H9 (cell line): ENCODE measurements at regions not wholly inside any gene's neighbourhood (a gene's known extent, or its start where the extent isn't known, plus 50 kb on each side); places are given as distances from the start of the nearest gene placed in this dataset.

ENCODE experiments used
- DNase-seq: peaks from one replicate; pipeline ENCODE4 v3.0.0-alpha.2; 2017
- H2AFZ ChIP-seq: one replicate; pipeline ENCODE4 v1.6.1; 2013; ENCODE audit warnings: mild to moderate bottlenecking, low read length, control low read depth, moderate library complexity
- H2AK5ac ChIP-seq: 2 replicates; pipeline ENCODE4 v1.6.1; 2013; ENCODE audit warnings: low read length, control low read depth, mixed read lengths; ENCODE audit not compliant: insufficient read length
- H2BK120ac ChIP-seq: one replicate; pipeline ENCODE4 v1.6.1; 2013; ENCODE audit warnings: low read depth, mild to moderate bottlenecking, low read length, control low read depth, inconsistent platforms; ENCODE audit not compliant: poor library complexity, severe bottlenecking
- H2BK12ac ChIP-seq: 2 replicates; pipeline ENCODE4 v1.6.1; 2013; ENCODE audit warnings: low read length, control low read depth, mixed read lengths, low read depth; ENCODE audit not compliant: insufficient read length
- H2BK15ac ChIP-seq: 2 replicates; pipeline ENCODE4 v1.6.1; 2013; ENCODE audit warnings: low read depth, low read length, control low read depth
- H2BK20ac ChIP-seq: one replicate; pipeline ENCODE4 v1.6.1; 2013; ENCODE audit warnings: low read depth, mild to moderate bottlenecking, low read length, control low read depth, inconsistent platforms; ENCODE audit not compliant: poor library complexity, severe bottlenecking
- H2BK5ac ChIP-seq: 2 replicates; pipeline ENCODE4 v1.6.1; 2013; ENCODE audit warnings: low read length, control low read depth, mixed read lengths; ENCODE audit not compliant: insufficient read length
- H3K14ac ChIP-seq: 2 replicates; pipeline ENCODE4 v1.6.1; 2013; ENCODE audit warnings: low read length, control low read depth; ENCODE audit not compliant: insufficient read depth
- H3K18ac ChIP-seq: 2 replicates; pipeline ENCODE4 v1.6.1; 2013; ENCODE audit warnings: low read depth, mild to moderate bottlenecking, mixed read lengths, low read length, control low read depth; ENCODE audit not compliant: insufficient read length
- H3K23ac ChIP-seq: 2 replicates; pipeline ENCODE4 v1.6.1; 2013; ENCODE audit warnings: low read length, control low read depth, mixed read lengths, low read depth; ENCODE audit not compliant: insufficient read length
- H3K23me2 ChIP-seq: 2 replicates; pipeline ENCODE4 v1.6.1; 2013; ENCODE audit warnings: low read depth, mild to moderate bottlenecking, mixed read lengths, low read length, control low read depth; ENCODE audit not compliant: insufficient read length, poor library complexity, severe bottlenecking
- H3K27ac ChIP-seq: 2 replicates; pipeline ENCODE4 v1.5.1; 2013; ENCODE audit warnings: low read length, control low read depth, mixed read lengths, low read depth; ENCODE audit not compliant: insufficient read length
- H3K27me3 ChIP-seq: 2 replicates; pipeline ENCODE4 v1.6.1; 2013; ENCODE audit warnings: low read length, control low read depth, inconsistent platforms; ENCODE audit not compliant: insufficient read depth
- H3K4ac ChIP-seq: 2 replicates; pipeline ENCODE4 v1.6.1; 2013; ENCODE audit warnings: low read depth, mild to moderate bottlenecking, control low read depth, inconsistent platforms, low read length, moderate library complexity
- H3K4me1 ChIP-seq: 2 replicates; pipeline ENCODE4 v1.6.1; 2013; ENCODE audit warnings: low read length, control low read depth, inconsistent platforms; ENCODE audit not compliant: insufficient read depth
- H3K4me2 ChIP-seq: 2 replicates; pipeline ENCODE4 v1.6.1; 2013; ENCODE audit warnings: low read length, control low read depth, mixed read lengths; ENCODE audit not compliant: insufficient read length, insufficient read depth
- H3K56ac ChIP-seq: 2 replicates; pipeline ENCODE4 v1.6.1; 2013; ENCODE audit warnings: low read depth, mild to moderate bottlenecking, mixed read lengths, low read length, control low read depth; ENCODE audit not compliant: insufficient read length
- H3K79me1 ChIP-seq: 2 replicates; pipeline ENCODE4 v1.6.1; 2013; ENCODE audit warnings: low read depth, mild to moderate bottlenecking, moderate library complexity, low read length, control low read depth, inconsistent platforms; ENCODE audit not compliant: insufficient read depth, poor library complexity, severe bottlenecking
- H3K79me2 ChIP-seq: 2 replicates; pipeline ENCODE4 v1.6.1; 2013; ENCODE audit warnings: low read length, control low read depth, inconsistent platforms; ENCODE audit not compliant: insufficient read depth
- H3K9ac ChIP-seq: 2 replicates; pipeline ENCODE4 v1.6.1; 2013; ENCODE audit warnings: low read length, control low read depth, mixed read lengths; ENCODE audit not compliant: insufficient read length; ENCODE audit errors: extremely low read depth
- H3K9me3 ChIP-seq: one replicate; pipeline ENCODE4 v1.6.1; 2013; ENCODE audit warnings: low read depth, low read length, inconsistent platforms; ENCODE audit not compliant: control insufficient read depth
- H3T11ph ChIP-seq: one replicate; pipeline ENCODE4 v1.6.1; 2013; ENCODE audit warnings: mild to moderate bottlenecking, low read length, control low read depth, inconsistent platforms
- H4K20me1 ChIP-seq: one replicate; pipeline ENCODE4 v1.6.1; 2013; ENCODE audit not compliant: control insufficient read depth, insufficient read length, insufficient read depth
- H4K5ac ChIP-seq: 2 replicates; pipeline ENCODE4 v1.6.1; 2013; ENCODE audit warnings: low read depth, mild to moderate bottlenecking, mixed read lengths, low read length, control low read depth; ENCODE audit not compliant: insufficient read length
- H4K8ac ChIP-seq: replicated peaks from 2 replicates; pipeline ENCODE4 v1.6.1; 2013; ENCODE audit warnings: low read length, control low read depth, mixed read lengths, low read depth; ENCODE audit not compliant: insufficient read length
- H4K91ac ChIP-seq: 2 replicates; pipeline ENCODE4 v1.6.1; 2013; ENCODE audit warnings: low read depth, mild to moderate bottlenecking, moderate library complexity, mixed read lengths, low read length, control low read depth; ENCODE audit not compliant: insufficient read length
- H3K27ac Mint-ChIP-seq, 3 experiments: 2 replicates in 2 of 3; 3 replicates in 1 of 3; pipeline ENCODE4 v1.8.0; 2020 to 2021; ENCODE audit warnings: mixed read lengths in 3 of 3, mild to moderate bottlenecking in 1 of 3, moderate library complexity in 1 of 3
- H3K27me3 Mint-ChIP-seq: 2 replicates; pipeline ENCODE4 v1.8.0; 2021; ENCODE audit warnings: low read depth, mild to moderate bottlenecking, moderate library complexity, mixed read lengths
- H3K36me3 Mint-ChIP-seq, 3 experiments: 2 replicates in 2 of 3; 3 replicates in 1 of 3; pipeline ENCODE4 v1.8.0; 2020 to 2021; ENCODE audit warnings: low read depth in 3 of 3, mixed read lengths in 3 of 3; ENCODE audit not compliant: insufficient read depth in 1 of 3
- H3K4me1 Mint-ChIP-seq, 2 experiments: 2 replicates each; pipeline ENCODE4 v1.8.0; 2020; ENCODE audit warnings: mixed read lengths in 2 of 2
- H3K4me3 Mint-ChIP-seq, 2 experiments: 2 replicates in 1 of 2; 3 replicates in 1 of 2; pipeline ENCODE4 v1.8.0; 2020 to 2021; ENCODE audit warnings: mild to moderate bottlenecking in 2 of 2, mixed read lengths in 2 of 2, moderate library complexity in 1 of 2
- H3K9me3 Mint-ChIP-seq, 2 experiments: 2 replicates in 1 of 2; 3 replicates in 1 of 2; pipeline ENCODE4 v1.8.0; 2020; ENCODE audit warnings: mild to moderate bottlenecking in 2 of 2, mixed read lengths in 2 of 2, moderate library complexity in 1 of 2
- WGBS: extraction: QIAGEN DNeasy Blood & Tissue Kit; methylation state at CpG from one replicate; pipeline ENCODE4 v1.1.7; 2013; ENCODE audit warnings: missing lambda C conversion rate, low lambda C conversion rate, mixed read lengths; ENCODE audit not compliant: insufficient read length; ENCODE audit errors: extremely low coverage; 5-methylcytosine and 5-hydroxymethylcytosine counted together
- TF ChIP-seq, protein P1 (sequence below): fragments of 200-600 bp; sonication (generic); conservative IDR thresholded peaks from 3 replicates; pipeline ENCODE4 v1.8.0; 2021; ENCODE audit warnings: antibody characterized with exemption, mild to moderate bottlenecking

DNA sequence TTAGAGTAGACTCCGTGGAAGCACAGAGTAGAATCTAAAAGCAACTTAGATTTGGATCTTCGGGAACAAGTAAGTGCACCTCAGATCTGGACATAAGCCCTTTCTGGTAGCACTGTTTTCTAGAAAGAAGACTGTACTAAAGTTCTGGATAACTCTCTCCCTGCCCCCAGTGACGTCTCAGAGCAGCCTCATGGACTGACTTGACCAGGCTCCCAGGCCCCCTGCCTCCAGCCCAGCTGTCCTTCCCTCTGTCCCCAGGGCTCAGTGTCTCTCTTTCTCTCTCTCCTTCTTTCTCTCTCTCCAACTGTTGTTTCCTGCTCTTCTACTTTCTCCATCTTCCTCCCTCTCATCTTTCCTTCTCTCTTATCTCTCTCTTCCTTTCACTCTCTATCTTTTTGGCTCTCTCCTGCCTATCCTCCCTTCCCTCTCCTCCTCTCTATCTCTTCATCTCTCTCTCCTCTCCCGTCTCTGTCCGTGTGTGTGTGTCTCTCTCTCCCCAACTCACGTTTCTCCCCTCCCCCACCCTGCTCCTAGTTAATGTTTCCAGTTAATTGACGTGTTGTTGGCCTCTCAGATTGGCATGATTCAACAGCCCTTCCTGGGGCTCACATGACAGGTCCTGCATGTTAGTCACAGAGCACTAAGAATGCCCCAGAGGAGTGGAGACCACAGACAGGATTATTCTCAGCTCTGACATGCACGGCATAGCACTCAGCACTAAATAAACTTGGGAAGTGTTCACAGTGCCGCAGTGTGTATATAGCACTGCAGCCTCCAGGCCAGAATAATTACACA, 180.4 kb upstream of the FOXQ1 start:
- Histone ChIP-seq H3K23me2 (no peaks in the 10 kb centered on the region), H2BK15ac (no peak overlapping the region), H4K5ac (no peak overlapping the region), H3K9ac (no peak overlapping the region), H3K79me1 (no peaks in the 10 kb centered on the region), H2AK5ac (no peak overlapping the region), H3K27ac (no peak overlapping the region), H4K20me1 (no peaks in the 10 kb centered on the region), H3K23ac (no peak overlapping the region), H4K8ac (no peak overlapping the region), H3K4me2 (no peak overlapping the region), H2BK12ac (no peak overlapping the region), H4K91ac (no peak overlapping the region), H3K9me3 (no peaks in the 10 kb centered on the region), H3K4ac (no peak overlapping the region), H3T11ph (no peak overlapping the region), H3K18ac (no peak overlapping the region), H3K14ac (no peak overlapping the region), H3K56ac (no peak overlapping the region), H2BK120ac (no peak overlapping the region), H3K4me1 (no peaks in the 10 kb centered on the region), H2BK20ac (no peak overlapping the region), H3K27me3 (no peaks in the 10 kb centered on the region), H3K79me2 (no peaks in the 10 kb centered on the region), H2AFZ (no peak overlapping the region), H2BK5ac (no peak overlapping the region)
- Mint-ChIP-seq H3K27ac (no peak overlapping the region), H3K4me1 (peaks cover 0 to 5% of the 10 kb centered on the region in 2 experiments; a peak in 1 of 4 replicates), H3K4me3 (no peak overlapping the region), H3K27me3 (peaks cover 14% of the 10 kb centered on the region), H3K36me3 (no peaks in the 10 kb centered on the region), H3K9me3 (no peaks in the 10 kb centered on the region)
- WGBS, result no CpG with 5 or more reads among the region's 9 CpGs
- TF ChIP-seq, protein P1, sequence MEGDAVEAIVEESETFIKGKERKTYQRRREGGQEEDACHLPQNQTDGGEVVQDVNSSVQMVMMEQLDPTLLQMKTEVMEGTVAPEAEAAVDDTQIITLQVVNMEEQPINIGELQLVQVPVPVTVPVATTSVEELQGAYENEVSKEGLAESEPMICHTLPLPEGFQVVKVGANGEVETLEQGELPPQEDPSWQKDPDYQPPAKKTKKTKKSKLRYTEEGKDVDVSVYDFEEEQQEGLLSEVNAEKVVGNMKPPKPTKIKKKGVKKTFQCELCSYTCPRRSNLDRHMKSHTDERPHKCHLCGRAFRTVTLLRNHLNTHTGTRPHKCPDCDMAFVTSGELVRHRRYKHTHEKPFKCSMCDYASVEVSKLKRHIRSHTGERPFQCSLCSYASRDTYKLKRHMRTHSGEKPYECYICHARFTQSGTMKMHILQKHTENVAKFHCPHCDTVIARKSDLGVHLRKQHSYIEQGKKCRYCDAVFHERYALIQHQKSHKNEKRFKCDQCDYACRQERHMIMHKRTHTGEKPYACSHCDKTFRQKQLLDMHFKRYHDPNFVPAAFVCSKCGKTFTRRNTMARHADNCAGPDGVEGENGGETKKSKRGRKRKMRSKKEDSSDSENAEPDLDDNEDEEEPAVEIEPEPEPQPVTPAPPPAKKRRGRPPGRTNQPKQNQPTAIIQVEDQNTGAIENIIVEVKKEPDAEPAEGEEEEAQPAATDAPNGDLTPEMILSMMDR, result no peak
- DNase-seq, result no peak
